Neural crest cell (in vitro differentiated cells): ENCODE measurements at regions not wholly inside any gene's neighbourhood (a gene's known extent, or its start where the extent isn't known, plus 50 kb on each side); places are given as distances from the start of the nearest gene placed in this dataset.
"Not testable (repeated sequence)": the region's sequence is repeated elsewhere in the genome, so short reads cannot be mapped to it uniquely, and the experiment has no call there.

Experiments
- DNase-seq: peaks from one replicate; pipeline ENCODE4 v3.0.0; 2021; ENCODE audit warnings: low read depth, mixed read lengths, low spot score
- H3K27ac Mint-ChIP-seq: one replicate; pipeline ENCODE4 v1.8.0; 2021; ENCODE audit warnings: mild to moderate bottlenecking, mixed read lengths; ENCODE audit not compliant: unreplicated experiment
- H3K27me3 Mint-ChIP-seq: 2 replicates; pipeline ENCODE4 v1.8.0; 2021; ENCODE audit warnings: low read depth, mild to moderate bottlenecking, mixed read lengths
- H3K36me3 Mint-ChIP-seq: 2 replicates; pipeline ENCODE4 v1.8.0; 2021; ENCODE audit warnings: low read depth, mild to moderate bottlenecking, mixed read lengths
- H3K4me1 Mint-ChIP-seq: 2 replicates; pipeline ENCODE4 v1.8.0; 2021; ENCODE audit warnings: mixed read lengths
- H3K4me3 Mint-ChIP-seq: one replicate; pipeline ENCODE4 v1.8.0; 2021; ENCODE audit warnings: mild to moderate bottlenecking, mixed read lengths
- H3K9me3 Mint-ChIP-seq: 2 replicates; pipeline ENCODE4 v1.8.0; 2021; ENCODE audit warnings: mixed read lengths
- TF ChIP-seq, protein P1 (sequence below): fragments of 200-600 bp; sonication (generic); conservative IDR thresholded peaks from 2 replicates; pipeline ENCODE4 v1.5.0; 2021; ENCODE audit warnings: antibody characterized with exemption, mild to moderate bottlenecking

DNA sequence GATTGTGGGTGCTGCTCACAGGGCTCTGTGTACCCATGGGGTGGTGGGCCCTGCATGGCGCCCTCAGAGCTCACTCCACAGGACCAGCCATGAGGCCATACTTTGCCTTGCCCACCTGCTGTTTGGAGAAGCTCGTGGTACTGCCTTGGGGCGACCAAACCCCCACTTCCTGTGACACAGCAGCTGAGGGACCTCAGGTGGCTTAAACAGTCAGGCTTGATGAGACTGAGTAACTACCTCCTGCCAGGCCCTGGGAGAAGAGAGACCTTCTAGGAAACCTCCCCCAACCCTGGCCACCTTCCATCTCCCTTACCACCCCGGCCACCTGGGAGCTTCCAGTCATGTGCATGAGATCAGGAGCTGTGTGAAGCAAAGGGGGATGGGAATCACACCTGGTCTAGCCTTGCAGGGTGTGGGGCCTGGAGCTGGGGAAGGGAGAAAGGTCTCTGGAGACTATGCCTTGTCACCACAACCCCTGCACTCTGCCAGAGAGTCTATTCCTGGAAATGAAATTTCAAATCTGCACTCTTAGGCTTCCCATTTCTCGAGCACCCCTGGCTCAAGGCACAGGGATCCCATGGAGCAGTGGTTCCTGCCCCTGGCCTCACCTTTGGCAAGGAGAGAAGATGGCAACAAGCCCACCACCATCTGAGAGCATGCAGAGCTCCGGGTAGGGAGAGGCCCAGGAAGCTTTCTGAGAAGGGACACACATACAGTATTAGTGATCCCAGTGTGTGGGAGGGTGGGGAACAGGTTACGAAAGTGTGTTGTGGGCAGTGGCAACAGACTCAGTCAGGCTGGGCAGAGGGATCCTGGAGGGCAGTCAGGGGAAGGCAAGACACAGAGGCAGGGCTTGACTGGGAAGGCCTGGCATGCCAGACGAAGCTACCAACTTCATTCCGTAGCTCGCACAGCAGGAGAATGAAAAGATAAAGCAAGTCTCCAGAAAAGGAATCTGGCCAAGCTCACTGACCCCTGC, 125.0 kb downstream of the URI1 start:
- H3K27me3 Mint-ChIP-seq = no peaks in the 10 kb centered on the region
- no peak overlapping the region for H3K27ac Mint-ChIP-seq
- TF ChIP-seq, protein P1, sequence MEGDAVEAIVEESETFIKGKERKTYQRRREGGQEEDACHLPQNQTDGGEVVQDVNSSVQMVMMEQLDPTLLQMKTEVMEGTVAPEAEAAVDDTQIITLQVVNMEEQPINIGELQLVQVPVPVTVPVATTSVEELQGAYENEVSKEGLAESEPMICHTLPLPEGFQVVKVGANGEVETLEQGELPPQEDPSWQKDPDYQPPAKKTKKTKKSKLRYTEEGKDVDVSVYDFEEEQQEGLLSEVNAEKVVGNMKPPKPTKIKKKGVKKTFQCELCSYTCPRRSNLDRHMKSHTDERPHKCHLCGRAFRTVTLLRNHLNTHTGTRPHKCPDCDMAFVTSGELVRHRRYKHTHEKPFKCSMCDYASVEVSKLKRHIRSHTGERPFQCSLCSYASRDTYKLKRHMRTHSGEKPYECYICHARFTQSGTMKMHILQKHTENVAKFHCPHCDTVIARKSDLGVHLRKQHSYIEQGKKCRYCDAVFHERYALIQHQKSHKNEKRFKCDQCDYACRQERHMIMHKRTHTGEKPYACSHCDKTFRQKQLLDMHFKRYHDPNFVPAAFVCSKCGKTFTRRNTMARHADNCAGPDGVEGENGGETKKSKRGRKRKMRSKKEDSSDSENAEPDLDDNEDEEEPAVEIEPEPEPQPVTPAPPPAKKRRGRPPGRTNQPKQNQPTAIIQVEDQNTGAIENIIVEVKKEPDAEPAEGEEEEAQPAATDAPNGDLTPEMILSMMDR = no peak
- H3K36me3 Mint-ChIP-seq = no peaks in the 10 kb centered on the region
- peaks cover 10% of the 10 kb centered on the region for H3K9me3 Mint-ChIP-seq
- H3K4me3 Mint-ChIP-seq = no peak overlapping the region
- DNase-seq = no peak
- H3K4me1 Mint-ChIP-seq = peaks cover 6% of the 10 kb centered on the region

DNA sequence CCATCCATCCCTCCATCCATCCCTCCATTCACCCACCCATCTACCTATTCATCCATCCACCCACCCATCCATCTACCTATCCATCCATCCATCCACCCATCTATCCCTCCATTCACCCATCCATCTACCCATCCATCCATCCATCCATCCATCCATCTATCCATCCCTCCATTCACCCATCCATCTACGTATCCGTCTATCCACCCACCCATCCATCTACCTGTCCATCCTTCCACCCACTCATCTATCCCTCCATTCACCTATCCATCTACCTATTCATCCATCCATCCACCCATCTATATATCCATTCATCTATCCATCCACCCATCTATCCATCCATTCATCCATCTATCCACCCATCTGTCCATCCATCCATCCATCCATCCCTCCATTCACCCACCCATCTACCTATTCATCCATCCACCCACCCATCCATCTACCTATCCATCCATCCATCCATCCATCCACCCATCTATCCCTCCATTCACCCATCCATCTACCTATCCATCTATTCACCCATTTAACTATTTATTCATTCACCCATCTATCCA, 126.0 kb downstream of the URI1 start:
- H3K36me3 Mint-ChIP-seq, H3K27ac Mint-ChIP-seq, H3K4me3 Mint-ChIP-seq, H3K4me1 Mint-ChIP-seq, H3K27me3 Mint-ChIP-seq, DNase-seq: not testable (repeated sequence)
- H3K9me3 Mint-ChIP-seq = peaks cover 10% of the 10 kb centered on the region

DNA sequence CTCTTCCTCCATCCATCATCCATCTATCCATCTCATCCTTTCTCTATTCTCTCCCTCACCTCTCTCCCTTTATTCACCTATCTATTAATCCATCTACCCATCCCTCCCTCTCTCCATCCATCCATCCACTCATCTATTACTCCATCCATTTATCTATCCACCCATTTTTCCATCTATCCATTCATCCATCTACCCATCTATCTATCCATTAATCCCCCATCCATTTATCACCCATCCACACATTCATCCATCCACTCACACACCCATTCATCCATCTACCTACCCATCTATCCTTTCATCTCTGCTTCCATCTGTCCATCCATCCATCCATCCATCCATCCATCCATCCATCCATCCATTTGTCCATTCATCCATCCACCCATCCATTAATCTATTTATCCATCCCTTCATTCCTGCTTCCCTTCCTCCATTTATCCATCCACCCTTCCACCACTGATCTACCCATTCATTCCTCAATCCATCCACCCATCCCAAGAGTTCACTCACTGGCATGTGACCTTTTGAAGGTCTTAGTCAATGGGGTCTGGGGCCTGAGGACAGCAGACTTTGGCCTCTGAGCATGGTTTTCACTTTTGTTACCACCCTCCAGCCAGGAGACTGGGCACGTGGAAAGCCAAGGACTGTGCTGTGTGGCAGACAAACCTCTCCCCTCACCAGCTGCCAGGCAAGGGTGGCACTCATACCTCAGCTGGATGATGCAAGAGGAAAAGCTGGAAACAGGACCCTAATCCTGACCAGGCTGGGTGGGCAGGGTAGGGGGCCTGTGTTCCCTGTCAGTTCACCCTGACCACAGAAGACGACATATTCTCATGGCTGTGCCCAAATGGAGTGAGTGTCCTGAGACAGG, 126.7 kb downstream of the URI1 start:
- TF ChIP-seq, protein P1 = no peak
- H3K4me1 Mint-ChIP-seq = peaks cover 6% of the 10 kb centered on the region
- H3K9me3 Mint-ChIP-seq = peaks cover 10% of the 10 kb centered on the region
- no peaks in the 10 kb centered on the region for H3K36me3 Mint-ChIP-seq
- H3K27me3 Mint-ChIP-seq = no peaks in the 10 kb centered on the region
- H3K4me3 Mint-ChIP-seq = no peak overlapping the region
- DNase-seq = no peak
- no peak overlapping the region for H3K27ac Mint-ChIP-seq

DNA sequence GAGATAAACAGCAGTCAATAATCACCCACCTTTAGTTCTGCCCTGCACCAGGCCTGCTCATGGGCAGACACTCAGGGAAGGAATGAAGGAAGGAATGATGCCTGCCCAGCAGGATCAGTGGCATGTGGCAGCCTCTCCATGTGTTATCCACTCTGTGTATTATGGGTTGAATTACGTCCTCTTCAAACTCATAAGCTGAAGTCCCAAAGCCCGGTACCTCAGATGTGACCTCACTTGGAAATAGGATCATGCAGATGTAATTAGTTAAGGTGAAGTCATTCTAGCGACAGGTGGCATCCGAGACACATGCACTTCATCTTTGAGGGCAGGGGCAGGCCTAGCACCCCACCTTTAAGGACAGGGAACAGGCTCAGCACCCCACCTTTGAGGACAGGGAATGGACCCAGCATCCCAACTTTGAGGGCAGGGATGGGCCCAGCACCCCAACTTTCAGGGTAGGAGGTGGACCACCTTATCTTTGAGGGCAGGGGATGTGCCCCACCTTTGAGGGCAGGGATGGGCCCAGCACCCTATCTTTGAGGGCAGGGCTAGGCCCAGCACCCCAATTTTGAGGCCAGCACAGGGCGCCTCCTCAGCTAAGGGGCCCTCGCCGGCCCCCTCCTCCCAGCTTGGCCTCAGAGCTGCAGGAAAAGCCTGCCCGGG, 127.6 kb downstream of the URI1 start:
- no peak overlapping the region for H3K27ac Mint-ChIP-seq
- H3K9me3 Mint-ChIP-seq = peaks cover 10% of the 10 kb centered on the region
- peaks cover 6% of the 10 kb centered on the region for H3K4me1 Mint-ChIP-seq
- H3K36me3 Mint-ChIP-seq = no peaks in the 10 kb centered on the region
- no peaks in the 10 kb centered on the region for H3K27me3 Mint-ChIP-seq
- DNase-seq = no peak
- no peak overlapping the region for H3K4me3 Mint-ChIP-seq
- TF ChIP-seq, protein P1 = no peak

DNA sequence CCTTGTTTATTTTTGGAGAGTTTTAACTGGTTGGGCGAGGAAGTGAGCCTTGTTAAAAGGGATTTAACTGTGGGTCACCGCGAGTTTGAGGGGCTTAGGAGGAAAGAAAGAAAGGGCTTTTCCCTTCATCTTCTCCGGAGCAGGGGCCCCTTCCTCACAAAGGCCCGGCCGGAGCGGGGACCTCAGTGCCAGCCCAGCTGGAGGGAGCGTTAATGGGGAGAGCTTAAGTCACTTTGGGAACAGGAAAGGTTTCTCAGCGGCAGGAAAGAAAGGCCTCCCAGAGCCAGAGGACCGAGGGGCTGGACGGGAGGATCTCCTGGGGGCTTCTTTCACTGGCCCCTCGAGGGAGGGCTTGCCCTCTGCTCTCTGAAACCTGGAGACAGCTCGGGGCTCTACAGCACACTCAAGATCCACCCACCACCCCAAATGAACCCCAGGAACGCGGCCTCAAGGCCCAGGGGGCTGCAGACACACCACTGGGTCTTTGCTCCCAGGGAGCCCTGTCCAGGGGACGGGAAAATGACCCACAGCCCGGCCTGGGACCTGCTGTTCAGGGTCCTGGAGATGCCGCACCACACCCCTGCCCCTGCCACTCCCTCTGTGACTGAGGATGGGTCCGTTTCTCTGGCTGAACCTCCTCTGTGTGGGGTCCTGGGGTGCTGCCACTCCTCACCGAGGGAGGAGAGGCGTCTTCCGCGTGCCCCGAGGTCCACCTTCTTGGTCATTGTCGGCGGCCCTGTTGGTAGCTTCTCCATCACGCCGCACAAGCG, 128.3 kb downstream of the URI1 start:
- H3K27ac Mint-ChIP-seq = peak overlapping the region; percentile 27
- TF ChIP-seq, protein P1 = no peak
- H3K4me3 Mint-ChIP-seq = no peak overlapping the region
- H3K36me3 Mint-ChIP-seq = no peaks in the 10 kb centered on the region
- H3K27me3 Mint-ChIP-seq = no peaks in the 10 kb centered on the region
- no peak for DNase-seq
- peaks cover 1% of the 10 kb centered on the region for H3K4me1 Mint-ChIP-seq
- H3K9me3 Mint-ChIP-seq = peaks cover 10% of the 10 kb centered on the region
